RWPE1 (cell line): ENCODE measurements at regions not wholly inside any gene's neighbourhood (a gene's known extent, or its start where the extent isn't known, plus 50 kb on each side); places are given as distances from the start of the nearest gene placed in this dataset.
"Not testable (repeated sequence)": the region's sequence is repeated elsewhere in the genome, so short reads cannot be mapped to it uniquely, and the experiment has no call there.

ENCODE experiments used
- CTCF ChIA-PET: fragments of 350-600 bp; sonication (Branson Sonifier 250); formaldehyde crosslinking; extraction: SDS; loops from one replicate; lab custom pipeline; 2021; lab: Yijun Ruan, JAX
- POLR2A ChIA-PET: fragments of 400-600 bp; formaldehyde crosslinking; extraction: SDS; loops from one replicate; lab custom pipeline; 2020; ENCODE audit warnings: antibody characterized with exemption; ENCODE audit not compliant: low non-redundant PET; lab: Yijun Ruan, JAX
- DNase-seq: peaks from one replicate; pipeline ENCODE4 v3.0.0; 2012; ENCODE audit warnings: low spot score
- H3K27ac ChIP-seq: fragments of 450-650 bp; 2 replicates; pipeline ENCODE4 v1.5.1; 2017
- TF ChIP-seq, protein P1 (sequence below): fragments of 450-650 bp; conservative IDR thresholded peaks from 2 replicates; pipeline ENCODE4 v1.5.1; 2017; ENCODE audit warnings: low read depth, mild to moderate bottlenecking

DNA sequence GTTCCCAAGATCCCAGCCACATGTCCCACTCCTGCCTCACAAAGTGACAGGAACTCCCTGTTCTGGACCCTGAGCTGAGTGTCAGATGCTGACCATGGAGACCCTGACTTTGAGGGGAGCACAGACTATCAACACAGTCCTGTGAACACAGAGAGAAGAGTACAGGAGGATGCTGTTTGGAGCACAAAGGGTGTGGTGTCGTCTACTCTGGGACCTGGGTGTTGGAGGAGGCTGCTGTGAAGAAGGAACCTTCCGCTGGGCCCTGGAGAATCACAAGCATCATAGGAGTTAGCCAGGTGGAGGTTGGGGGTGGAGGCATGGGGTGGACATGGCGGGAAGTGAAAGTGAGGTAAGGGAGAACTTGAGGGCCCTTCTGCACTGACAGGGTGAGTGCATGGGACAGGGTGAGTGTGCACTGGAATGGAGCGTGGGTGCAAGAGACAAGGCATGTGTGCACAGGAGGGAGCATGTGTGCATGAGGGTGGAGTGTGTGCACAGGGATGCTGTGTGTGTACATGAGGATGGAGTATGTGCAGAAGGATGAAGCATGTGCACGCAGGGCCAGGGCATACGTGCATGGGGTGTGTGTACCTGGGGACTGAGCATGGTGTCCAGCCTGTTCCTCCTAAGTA lies 70.7 kb upstream of the ANTXRL start:
- ChIA-PET CTCF (interaction anchor here (0.9 kb wide), 1 partner anchor 16 kb away, joined by 3 read pairs; no protein-coding TSS in a partner anchor), POLR2A (no interaction called here)
- DNase-seq = no peak
- TF ChIP-seq, protein P1, sequence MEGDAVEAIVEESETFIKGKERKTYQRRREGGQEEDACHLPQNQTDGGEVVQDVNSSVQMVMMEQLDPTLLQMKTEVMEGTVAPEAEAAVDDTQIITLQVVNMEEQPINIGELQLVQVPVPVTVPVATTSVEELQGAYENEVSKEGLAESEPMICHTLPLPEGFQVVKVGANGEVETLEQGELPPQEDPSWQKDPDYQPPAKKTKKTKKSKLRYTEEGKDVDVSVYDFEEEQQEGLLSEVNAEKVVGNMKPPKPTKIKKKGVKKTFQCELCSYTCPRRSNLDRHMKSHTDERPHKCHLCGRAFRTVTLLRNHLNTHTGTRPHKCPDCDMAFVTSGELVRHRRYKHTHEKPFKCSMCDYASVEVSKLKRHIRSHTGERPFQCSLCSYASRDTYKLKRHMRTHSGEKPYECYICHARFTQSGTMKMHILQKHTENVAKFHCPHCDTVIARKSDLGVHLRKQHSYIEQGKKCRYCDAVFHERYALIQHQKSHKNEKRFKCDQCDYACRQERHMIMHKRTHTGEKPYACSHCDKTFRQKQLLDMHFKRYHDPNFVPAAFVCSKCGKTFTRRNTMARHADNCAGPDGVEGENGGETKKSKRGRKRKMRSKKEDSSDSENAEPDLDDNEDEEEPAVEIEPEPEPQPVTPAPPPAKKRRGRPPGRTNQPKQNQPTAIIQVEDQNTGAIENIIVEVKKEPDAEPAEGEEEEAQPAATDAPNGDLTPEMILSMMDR = no peak
- H3K27ac ChIP-seq = no peak overlapping the region

DNA sequence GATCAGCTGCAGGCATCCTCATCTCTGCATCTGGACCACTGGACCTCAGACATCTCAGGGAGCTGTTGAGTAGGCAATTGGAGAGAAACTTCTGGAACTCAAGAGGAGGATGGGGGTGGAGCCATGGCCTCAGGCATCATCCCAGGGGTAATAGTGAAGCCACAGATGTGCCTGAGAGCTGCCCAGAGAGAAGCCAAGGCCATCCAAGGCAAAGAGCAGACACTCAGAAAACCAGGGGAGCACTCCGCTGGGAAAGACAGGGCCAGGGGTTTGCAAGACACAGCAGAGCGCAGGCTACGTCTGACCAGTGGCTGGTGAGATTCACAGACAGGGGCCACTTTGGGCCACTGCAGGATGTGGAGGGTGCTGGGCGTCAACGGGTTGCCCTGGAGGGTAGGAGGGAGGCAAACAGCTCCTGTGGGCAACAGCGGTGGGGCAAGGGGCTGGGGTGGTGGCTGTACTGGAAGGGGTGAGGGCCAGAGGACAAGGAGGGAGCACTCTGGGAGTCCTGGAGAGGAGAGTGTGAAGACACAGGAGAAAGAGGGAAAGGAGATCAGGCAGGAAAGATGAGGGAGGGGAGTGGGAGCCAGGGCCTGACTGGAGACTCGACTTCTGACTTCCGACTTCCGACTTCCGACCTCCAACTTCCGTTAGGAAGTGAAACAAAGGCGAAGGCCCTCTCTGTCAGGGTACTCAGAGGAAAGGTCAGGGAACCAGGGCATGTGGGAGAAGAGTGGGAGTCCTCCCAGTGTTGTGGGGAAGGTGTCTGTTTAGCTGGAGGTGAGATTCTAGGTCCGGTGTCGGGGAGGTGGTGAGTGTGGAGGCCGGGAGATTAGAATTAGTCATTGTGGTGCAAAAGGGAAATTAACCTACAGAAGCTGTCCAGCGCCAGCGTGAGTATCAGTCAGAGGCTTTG lies 69.7 kb upstream of the ANTXRL start:
- no peak for DNase-seq
- CTCF ChIA-PET = interaction anchor here (0.9 kb wide), 1 partner anchor 12 kb away, joined by 3 read pairs; no protein-coding TSS in a partner anchor
- H3K27ac ChIP-seq = no peak overlapping the region
- TF ChIP-seq, protein P1 = no peak
- POLR2A ChIA-PET = no interaction called here

DNA sequence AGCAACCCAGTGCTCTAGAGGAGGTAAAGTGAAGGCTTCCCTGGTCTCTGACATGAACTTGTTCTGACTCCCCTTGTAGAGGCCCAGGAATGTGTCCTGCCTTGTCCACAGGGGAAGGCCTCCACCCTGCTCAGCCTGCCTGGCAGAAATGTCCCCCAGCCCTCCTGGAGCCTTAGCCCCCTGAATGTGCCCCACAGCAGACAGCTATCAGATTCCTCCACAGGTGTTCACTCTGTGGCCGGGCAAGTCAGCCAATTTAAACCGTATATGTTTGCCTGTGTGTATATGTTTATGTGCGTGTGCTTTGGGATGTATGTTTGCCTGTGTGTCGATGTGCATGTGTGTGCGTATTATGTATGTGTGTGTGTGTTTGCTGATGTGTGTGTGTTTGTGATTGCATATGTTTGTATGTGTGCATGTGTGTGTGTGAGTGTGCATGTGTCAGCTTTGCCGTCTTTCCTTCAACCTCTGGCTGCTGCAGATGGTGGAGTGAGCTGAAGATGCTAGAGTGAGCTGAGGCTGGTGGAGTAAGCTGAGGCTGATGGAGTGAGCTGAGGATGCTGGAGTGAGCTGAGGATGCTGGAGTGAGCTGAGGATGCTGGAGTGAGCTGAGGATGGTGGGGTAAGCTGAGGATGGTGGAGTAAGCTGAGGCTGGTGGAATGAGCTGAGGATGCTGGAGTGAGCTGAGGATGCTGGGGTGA lies 68.9 kb upstream of the ANTXRL start:
- POLR2A ChIA-PET = no interaction called here
- TF ChIP-seq, protein P1 = no peak
- CTCF ChIA-PET = interaction anchor here (0.9 kb wide), 1 partner anchor 11 kb away, joined by 3 read pairs; no protein-coding TSS in a partner anchor
- no peak for DNase-seq
- H3K27ac ChIP-seq = no peak overlapping the region

DNA sequence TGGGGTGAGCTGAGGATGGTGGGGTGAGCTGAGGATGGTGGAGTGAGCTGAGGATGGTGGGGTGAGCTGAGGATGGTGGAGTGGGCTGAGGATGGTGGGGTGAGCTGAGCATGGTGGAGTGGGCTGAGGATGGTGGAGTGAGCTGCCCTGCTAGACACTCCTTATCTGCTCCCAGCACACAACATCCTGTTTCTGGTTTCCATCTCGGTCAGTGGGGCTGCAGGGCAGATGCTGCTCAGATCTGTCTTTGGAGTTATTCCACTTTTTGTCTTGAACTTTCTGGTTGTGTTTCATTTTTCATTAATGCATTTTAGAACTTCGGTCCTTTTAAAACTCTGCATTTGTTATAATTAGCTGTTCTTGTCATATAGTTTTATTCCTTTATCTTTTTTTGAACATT lies 67.9 kb upstream of the ANTXRL start:
- TF ChIP-seq, protein P1 = no peak
- CTCF ChIA-PET = no interaction called here
- H3K27ac ChIP-seq = no peak overlapping the region
- DNase-seq = no peak
- POLR2A ChIA-PET = no interaction called here

DNA sequence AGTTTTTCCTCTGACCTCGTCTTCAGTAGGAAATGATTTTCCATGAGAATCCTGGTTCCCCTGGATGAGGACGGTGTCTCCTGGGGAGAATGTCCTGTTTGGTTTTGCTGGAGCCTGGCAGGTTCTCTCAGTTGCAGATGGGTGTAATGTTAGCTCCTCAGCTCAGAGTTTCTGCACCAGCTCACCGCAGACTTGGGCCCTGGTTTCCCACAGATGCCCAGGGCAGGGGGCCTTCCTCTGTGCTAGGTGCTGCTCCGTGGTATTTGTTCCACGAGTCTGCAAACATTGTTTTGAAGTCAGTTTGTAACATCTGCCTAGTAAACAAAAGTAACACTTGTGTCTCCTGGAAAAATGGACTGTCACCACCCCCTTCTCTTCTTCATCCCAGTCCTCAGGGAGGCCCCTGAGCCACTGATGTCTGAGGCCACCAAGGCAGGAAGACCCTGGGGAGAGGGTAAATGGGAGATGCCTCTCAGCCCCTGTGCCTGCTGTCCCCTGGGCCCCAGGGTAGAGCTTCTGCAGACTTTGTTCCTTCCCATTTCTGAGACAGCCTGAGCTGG lies 67.3 kb upstream of the ANTXRL start:
- H3K27ac ChIP-seq, POLR2A ChIA-PET, DNase-seq, CTCF ChIA-PET: not testable (repeated sequence)

DNA sequence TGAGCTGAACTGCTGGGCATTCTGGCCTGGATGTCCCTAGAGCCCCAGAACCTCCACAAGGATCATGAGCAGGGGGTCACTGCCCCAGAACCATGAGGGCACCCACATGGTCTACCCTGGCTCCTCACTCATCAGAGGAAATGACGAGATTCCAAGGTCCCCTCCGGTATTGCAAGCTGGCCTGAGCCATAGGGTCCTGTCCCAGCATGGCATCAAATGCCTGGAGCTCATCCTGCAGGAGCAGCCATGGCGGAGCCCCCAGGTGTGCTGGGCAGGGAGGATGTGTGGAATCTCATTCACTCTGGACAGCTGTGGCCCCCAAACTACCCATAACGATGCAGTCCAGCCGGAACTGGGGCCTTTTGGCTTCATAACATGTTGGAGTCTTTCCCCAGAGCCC lies 66.6 kb upstream of the ANTXRL start:
- ChIA-PET CTCF (no interaction called here), POLR2A (no interaction called here)

More for the DNA sequence above, 66.6 kb upstream of the ANTXRL start:
- DNase-seq = no peak
- TF ChIP-seq, protein P1 = no peak
- no peak overlapping the region for H3K27ac ChIP-seq
